Testis (tissue), 2 donors: ENCODE measurements at regions not wholly inside any gene's neighbourhood (a gene's known extent, or its start where the extent isn't known, plus 50 kb on each side); places are given as distances from the start of the nearest gene placed in this dataset.

Experiments used
- DNase-seq: peaks from one replicate; pipeline ENCODE4 v3.0.0-alpha.2; 2019
- H3K27ac ChIP-seq, 2 donors: fragments of 200-600 bp; sonication (generic); one replicate each; pipeline ENCODE4 v1.5.1; 2019
- H3K27me3 ChIP-seq: fragments of 200-600 bp; sonication (generic); one replicate; pipeline ENCODE4 v1.5.1; 2019
- H3K36me3 ChIP-seq: fragments of 200-600 bp; sonication (generic); one replicate; pipeline ENCODE4 v1.5.1; 2017; ENCODE audit warnings: low read depth; ENCODE audit errors: missing control alignments
- H3K4me1 ChIP-seq: fragments of 200-600 bp; sonication (generic); one replicate; pipeline ENCODE4 v1.5.1; 2019
- H3K4me3 ChIP-seq, 2 donors: fragments of 200-600 bp; sonication (generic); one replicate each; pipeline ENCODE4 v1.5.1; 2017 to 2019
- H3K9me3 ChIP-seq: fragments of 200-600 bp; sonication (generic); one replicate; pipeline ENCODE4 v1.5.1; 2017
- CTCF ChIP-seq, 3 experiments: fragments of 450-650 bp in 2 of 3; fragments of 200-600 bp in 1 of 3; sonication (generic) in 1 of 3; IDR thresholded peaks; one replicate each; pipeline ENCODE4 v1.5.1; 2016 to 2019; ENCODE audit warnings: antibody characterized with exemption in 3 of 3, mild to moderate bottlenecking in 2 of 3, moderate library complexity in 1 of 3
- POLR2A ChIP-seq: fragments of 450-650 bp; IDR thresholded peaks from one replicate; pipeline ENCODE4 v1.6.1; 2017; ENCODE audit warnings: antibody characterized with exemption, mild to moderate bottlenecking, moderate library complexity
- WGBS, 2 donors: methylation state at CpG; one replicate each; pipeline ENCODE4 v1.1.5; 2018; 5-methylcytosine and 5-hydroxymethylcytosine counted together
- intact Hi-C: fragments of 100-400 bp; cut with DNase I; formaldehyde crosslinking; loops from one replicate; pipeline ENCODE4 v1.15.1; 2023; ENCODE audit warnings: low total_unique reads

- DNase-seq = no peak
- no peaks in the 10 kb centered on the region for H3K27me3 ChIP-seq
- no peaks in the 10 kb centered on the region for H3K9me3 ChIP-seq
- H3K27ac ChIP-seq = no peak overlapping the region
- TF ChIP-seq POLR2A (no peak), CTCF (IDR thresholded peaks at IDR 0.05) (no peak)
- 86 to 94% methylated on average over 5 of the region's 5 CpGs for WGBS, 2 donors
- H3K4me1 ChIP-seq = no peaks in the 10 kb centered on the region
- no peaks in the 10 kb centered on the region for H3K36me3 ChIP-seq
- intact Hi-C loops = no loop called here
- no peak overlapping the region for H3K4me3 ChIP-seq
Measured at GRCh38 chr11:11742486-11742885, 99.3 kb upstream of the USP47 start.

DNA sequence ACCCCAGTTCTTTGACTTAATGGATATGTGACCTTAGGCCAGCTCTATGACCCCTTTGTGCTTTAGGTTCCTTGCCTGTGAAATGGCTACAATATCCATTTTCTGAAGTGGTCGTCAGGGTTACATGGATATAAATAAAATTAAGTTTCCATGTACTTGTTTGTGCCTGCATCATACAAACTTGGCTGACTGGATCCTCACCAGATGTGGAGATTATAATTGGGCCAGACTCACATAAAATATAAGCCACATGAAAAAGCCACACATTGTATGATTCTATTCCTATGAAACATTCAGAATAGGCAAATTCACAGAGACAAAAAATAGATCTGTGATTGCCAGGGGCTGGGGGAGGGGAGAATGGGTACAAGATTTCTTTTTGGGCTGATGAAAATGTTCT lies 100.9 kb upstream of the USP47 start:
- intact Hi-C loops = no loop called here
- no peaks in the 10 kb centered on the region for H3K27me3 ChIP-seq
- DNase-seq = no peak
- H3K4me1 ChIP-seq = no peaks in the 10 kb centered on the region
- WGBS, 2 donors = 79 to 86% methylated on average over 1 of the region's 1 CpG
- no peak overlapping the region for H3K4me3 ChIP-seq
- H3K36me3 ChIP-seq = no peaks in the 10 kb centered on the region
- H3K27ac ChIP-seq = no peak overlapping the region
- no peak for TF ChIP-seq POLR2A
- no peaks in the 10 kb centered on the region for H3K9me3 ChIP-seq

DNA sequence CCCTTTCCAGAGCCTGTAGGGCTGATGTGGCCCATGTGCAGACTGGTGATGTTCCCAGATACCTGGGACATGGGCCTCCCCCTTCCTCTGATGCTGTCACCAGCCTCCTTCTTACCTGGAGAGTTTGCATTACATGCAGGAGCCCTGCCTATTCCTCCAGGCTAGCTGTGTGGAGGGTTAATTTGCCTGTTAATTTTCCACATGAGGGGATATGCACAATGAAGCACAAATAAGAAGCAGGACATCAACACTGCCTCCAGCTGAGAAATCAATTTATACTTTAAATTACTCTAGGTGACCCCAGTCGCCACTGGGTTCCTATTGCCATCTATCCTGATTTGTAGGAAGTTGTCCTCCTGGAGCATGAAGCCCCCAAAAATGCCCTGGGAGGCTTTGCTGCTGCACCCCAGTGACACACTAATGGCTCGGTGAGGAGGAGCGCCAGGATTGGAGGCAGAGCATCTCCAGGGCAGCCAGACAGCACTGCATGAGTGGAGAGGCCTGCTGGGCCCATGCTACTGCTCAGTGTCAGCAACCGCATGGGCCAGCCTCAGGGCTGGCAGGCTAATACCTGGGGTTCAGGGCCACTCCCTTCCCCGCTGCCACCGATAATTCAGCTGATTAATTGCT lies 101.6 kb upstream of the USP47 start:
- TF ChIP-seq POLR2A (no peak), CTCF (IDR thresholded peaks at IDR 0.05) (no peak)
- DNase-seq = no peak
- H3K4me3 ChIP-seq = no peak overlapping the region
- no peaks in the 10 kb centered on the region for H3K4me1 ChIP-seq
- H3K9me3 ChIP-seq = no peaks in the 10 kb centered on the region
- intact Hi-C loops = no loop called here
- H3K27ac ChIP-seq = no peak overlapping the region
- no peaks in the 10 kb centered on the region for H3K36me3 ChIP-seq
- WGBS, 2 donors = 94 to 97% methylated on average over 6 of the region's 6 CpGs
- H3K27me3 ChIP-seq = no peaks in the 10 kb centered on the region

GRCh38 chr11:11738370-11738769 lies 103.4 kb upstream of the USP47 start:
- intact Hi-C loops = no loop called here
- H3K4me1 ChIP-seq = no peaks in the 10 kb centered on the region
- H3K27ac ChIP-seq = no peak overlapping the region
- WGBS, 2 donors = 92 to 100% methylated on average over 2 of the region's 2 CpGs
- no peaks in the 10 kb centered on the region for H3K36me3 ChIP-seq
- no peaks in the 10 kb centered on the region for H3K9me3 ChIP-seq
- no peaks in the 10 kb centered on the region for H3K27me3 ChIP-seq
- DNase-seq = no peak
- no peak overlapping the region for H3K4me3 ChIP-seq
- TF ChIP-seq CTCF (IDR thresholded peaks at IDR 0.05) (no peak), POLR2A (no peak)

DNA sequence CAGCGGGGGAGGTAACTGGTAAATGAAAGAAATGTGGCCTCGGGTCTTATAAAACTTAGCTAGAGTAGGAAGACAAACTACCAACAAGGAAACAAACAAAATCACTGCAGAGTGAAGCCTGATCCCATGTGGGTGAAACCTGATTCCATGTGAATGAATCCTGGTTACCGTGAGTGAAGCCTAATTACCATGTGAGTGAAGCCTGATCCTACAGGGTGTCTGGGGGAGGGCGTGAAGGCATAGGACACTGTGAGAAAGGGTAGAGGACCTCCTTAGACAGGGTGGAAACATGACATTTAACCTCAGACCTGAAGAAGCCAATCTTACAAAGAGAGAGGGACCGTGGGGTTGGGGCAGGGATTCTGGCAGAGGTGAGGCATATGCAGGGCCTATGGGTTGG lies 106.2 kb upstream of the USP47 start:
- H3K9me3 ChIP-seq = no peaks in the 10 kb centered on the region
- 82 to 88% methylated on average over 5 of the region's 5 CpGs for WGBS, 2 donors
- H3K27ac ChIP-seq = no peak overlapping the region
- H3K27me3 ChIP-seq = no peaks in the 10 kb centered on the region
- intact Hi-C loops = no loop called here
- no peak for DNase-seq
- H3K36me3 ChIP-seq = no peaks in the 10 kb centered on the region
- no peak for TF ChIP-seq CTCF (IDR thresholded peaks at IDR 0.05)
- TF ChIP-seq POLR2A = no peak
- H3K4me3 ChIP-seq = no peak overlapping the region
- no peaks in the 10 kb centered on the region for H3K4me1 ChIP-seq
